Cardiac fibroblast (primary cell): ENCODE measurements at regions not wholly inside any gene's neighbourhood (a gene's known extent, or its start where the extent isn't known, plus 50 kb on each side); places are given as distances from the start of the nearest gene placed in this dataset.

ENCODE experiments used
- DNase-seq, 2 donors: peaks; one replicate each; pipeline versions ENCODE4 v3.0.0 to v3.0.0-alpha.2; 2010; ENCODE audit warnings: low read depth in 2 of 2
- H3K4me3 ChIP-seq, 2 donors: replicated peaks in 1 of 2; 1 replicate in 1 of 2; 2 replicates in 1 of 2; pipeline ENCODE4 v1.5.1; 2011; ENCODE audit warnings: low read depth in 2 of 2, low read length in 2 of 2, mild to moderate bottlenecking in 2 of 2, moderate library complexity in 1 of 2
- CTCF ChIP-seq: IDR thresholded peaks from one replicate; pipeline ENCODE4 v1.5.1; 2011; ENCODE audit warnings: low read depth, mild to moderate bottlenecking, low read length, inconsistent platforms

- H3K4me3 ChIP-seq: no peak overlapping the region
- no peak for TF ChIP-seq CTCF
- DNase-seq: peak in 1 of 2 donors; percentile 34
Measured at GRCh38 chr7:131145026-131145425, 182.7 kb upstream of the MKLN1 start.

- DNase-seq: no peak
- H3K4me3 ChIP-seq: no peak overlapping the region
- no peak for TF ChIP-seq CTCF
Measured at GRCh38 chr7:131145770-131146169, 181.9 kb upstream of the MKLN1 start.

- no peak overlapping the region for H3K4me3 ChIP-seq
- TF ChIP-seq CTCF: no peak
- no peak for DNase-seq
Measured at GRCh38 chr7:131147604-131148003, 180.1 kb upstream of the MKLN1 start.

GRCh38 chr7:131148258-131148657 lies 179.4 kb upstream of the MKLN1 start:
- TF ChIP-seq CTCF: no peak
- H3K4me3 ChIP-seq: no peak overlapping the region
- no peak for DNase-seq

- H3K4me3 ChIP-seq: no peak overlapping the region
- DNase-seq: no peak
- TF ChIP-seq CTCF: no peak
Measured at GRCh38 chr7:131148708-131149428, 178.8 kb upstream of the MKLN1 start.

- no peak for TF ChIP-seq CTCF
- no peak overlapping the region for H3K4me3 ChIP-seq
- no peak for DNase-seq
Measured at GRCh38 chr7:131149429-131149773, 178.3 kb upstream of the MKLN1 start.

- TF ChIP-seq CTCF: no peak
- H3K4me3 ChIP-seq: no peak overlapping the region
- DNase-seq: no peak
Measured at GRCh38 chr7:131149840-131150239, 177.8 kb upstream of the MKLN1 start.
